GM23338 (cell line): ENCODE measurements at regions not wholly inside any gene's neighbourhood (a gene's known extent, or its start where the extent isn't known, plus 50 kb on each side); places are given as distances from the start of the nearest gene placed in this dataset.

Experiments
- CREB1 ChIP-seq: fragments of 250-450 bp; sonication (Bioruptor Pico); IDR thresholded peaks from 2 replicates; pipeline ENCODE4 v1.5.0; 2020; ENCODE audit warnings: low read depth, mild to moderate bottlenecking, moderate library complexity
- CTCF ChIP-seq, 2 experiments: fragments of 200-600 bp in 1 of 2; sonication (generic) in 1 of 2; conservative IDR thresholded peaks; 2 replicates each; pipeline versions ENCODE4 v1.5.1 to v1.6.1; 2016 to 2017; ENCODE audit warnings: antibody characterized with exemption in 2 of 2, low read depth in 2 of 2, mild to moderate bottlenecking in 2 of 2, moderate library complexity in 1 of 2
- EZH2 ChIP-seq: fragments of 200-600 bp; sonication (generic); IDR thresholded peaks from one replicate; pipeline ENCODE4 v1.8.0; 2017; ENCODE audit warnings: antibody characterized with exemption, mild to moderate bottlenecking, low read depth; ENCODE audit not compliant: unreplicated experiment
- EZH2phosphoT487 ChIP-seq: fragments of 200-600 bp; sonication (generic); IDR thresholded peaks from one replicate; pipeline ENCODE4 v1.8.1; 2018; ENCODE audit warnings: antibody characterized with exemption; ENCODE audit not compliant: unreplicated experiment
- POLR2AphosphoS5 ChIP-seq: IDR thresholded peaks from 2 replicates; pipeline ENCODE4 v1.6.1; 2016; ENCODE audit warnings: antibody characterized with exemption, low read depth
- REST ChIP-seq: IDR thresholded peaks from one replicate; pipeline ENCODE4 v1.6.1; 2018; ENCODE audit warnings: antibody characterized with exemption; ENCODE audit not compliant: unreplicated experiment
- STAT1 ChIP-seq: IDR thresholded peaks from one replicate; pipeline ENCODE4 v1.6.1; 2016; ENCODE audit warnings: antibody characterized with exemption; ENCODE audit not compliant: unreplicated experiment
- ZNF331 ChIP-seq: fragments of 250-450 bp; sonication (Bioruptor Pico); IDR thresholded peaks from 2 replicates; pipeline ENCODE4 v1.5.0; 2020; ENCODE audit warnings: low read depth, mild to moderate bottlenecking, moderate library complexity
- ZNF462 ChIP-seq: fragments of 250-450 bp; sonication (Bioruptor Pico); IDR thresholded peaks from 2 replicates; pipeline ENCODE4 v1.5.0; 2020; ENCODE audit warnings: mild to moderate bottlenecking, moderate library complexity

- TF ChIP-seq CTCF (conservative IDR thresholded peaks at IDR 0.05; ENCODE audit: low read depth in 2 of 2) (no peak), ZNF462 (CRISPR knock-in tag) (no peak), EZH2 (no peak), REST (no peak), STAT1 (no peak), POLR2AphosphoS5 (no peak), ZNF331 (CRISPR knock-in tag) (no peak), CREB1 (CRISPR knock-in tag) (no peak), EZH2phosphoT487 (no peak)
These were observed 529.5 kb upstream of the FZD8 start for GRCh38 chr10:36171556-36171952.
